Ovary (tissue), 3 donors: ENCODE measurements at regions not wholly inside any gene's neighbourhood (a gene's known extent, or its start where the extent isn't known, plus 50 kb on each side); places are given as distances from the start of the nearest gene placed in this dataset.

Experiments used
- CTCF ChIP-seq, 3 donors: fragments of 450-650 bp in 2 of 3; fragments of 200-600 bp in 1 of 3; IDR thresholded peaks; one replicate each; pipeline versions ENCODE4 v1.5.1 to v1.8.0; 2016 to 2022; ENCODE audit warnings: antibody characterized with exemption in 3 of 3, mild to moderate bottlenecking in 1 of 3
- EP300 ChIP-seq: sonication (generic); formaldehyde crosslinking; IDR thresholded peaks from one replicate; pipeline ENCODE4 v1.6.1; 2017; ENCODE audit warnings: antibody characterized with exemption
- POLR2A ChIP-seq: fragments of 450-650 bp; IDR thresholded peaks from one replicate; pipeline ENCODE4 v1.6.1; 2017; ENCODE audit warnings: antibody characterized with exemption, mild to moderate bottlenecking, moderate library complexity
- donor health status: DM: no; HTN: no; CAD: no.

- TF ChIP-seq CTCF (IDR thresholded peaks at IDR 0.05): no peak
- TF ChIP-seq POLR2A: no peak
- no peak for TF ChIP-seq EP300
Observed at GRCh38 chr6:91350146-91350908, 763.5 kb upstream of the MAP3K7 start.
